ENCODE measurements at regions not wholly inside any gene's neighbourhood (a gene's known extent, or its start where the extent isn't known, plus 50 kb on each side); places are given as distances from the start of the nearest gene placed in this dataset.

GRCh38 chr5:93348231-93348630, 232.8 kb downstream of the NR2F1-AS1 start:
- H2AFZ ChIP-seq (ENCODE audit: control insufficient read depth, low read depth, low read length) = no peak overlapping the region
- TF ChIP-seq SMC3 (IDR thresholded peaks at IDR 0.05; ENCODE audit: borderline replicate concordance, low read length) (no peak), ZBTB11 (CRISPR knock-in tag; IDR thresholded peaks at IDR 0.05) (no peak), TBL1XR1 (IDR thresholded peaks at IDR 0.05; ENCODE audit: low read depth, low read length) (no peak), MAX (IDR thresholded peaks at IDR 0.05; ENCODE audit: low read depth, low read length) (no peak), E2F4 (IDR thresholded peaks at IDR 0.05; ENCODE audit: low read depth, low read length) (no peak), CHD1 (IDR thresholded peaks at IDR 0.05; ENCODE audit: low read depth, low read length) (no peak), RELA (IDR thresholded peaks at IDR 0.05; ENCODE audit: borderline replicate concordance, partially characterized antibody) (no peak), USF2 (IDR thresholded peaks at IDR 0.05; ENCODE audit: borderline replicate concordance, low read depth, low read length) (no peak), MYB (IDR thresholded peaks at IDR 0.05; ENCODE audit: borderline replicate concordance, low read depth, low read length) (no peak), STAT1 (conservative IDR thresholded peaks at IDR 0.05) (no peak), BHLHE40 (IDR thresholded peaks at IDR 0.05; ENCODE audit: borderline replicate concordance in 1 of 2, low read depth in 2 of 2, low read length in 1 of 2) (no peak), RBBP5 (conservative IDR thresholded peaks at IDR 0.05) (no peak), SIN3A (IDR thresholded peaks at IDR 0.05; ENCODE audit: low read depth, low read length) (no peak), KAT2A (conservative IDR thresholded peaks at IDR 0.05; ENCODE audit: control insufficient read depth, low read depth, low read length) (no peak), ATF2 (IDR thresholded peaks at IDR 0.05; ENCODE audit: low read length) (no peak), RUNX3 (IDR thresholded peaks at IDR 0.05; ENCODE audit: low read length) (no peak), CBX3 (IDR thresholded peaks at IDR 0.05; ENCODE audit: borderline replicate concordance, low read depth) (no peak), PBX3 (IDR thresholded peaks at IDR 0.05; ENCODE audit: insufficient replicate concordance, low read depth, low read length) (no peak)

More at GRCh38 chr5:93348231-93348630, 232.8 kb downstream of the NR2F1-AS1 start:
- SMC1A ChIA-PET (ENCODE audit: uncharacterized antibody, unreplicated experiment) = no interaction called here
- no peak overlapping the region for H3K9ac ChIP-seq (ENCODE audit: control insufficient read depth, insufficient read depth, low read length)
- no peak overlapping the region for H3K27ac ChIP-seq (ENCODE audit: control insufficient read depth, insufficient read depth)
- intact Hi-C loops (cut with micrococcal nuclease; ENCODE audit: unreplicated experiment) = no loop called here
- POLR2A ChIA-PET = no interaction called here
- FAIRE-seq (no peak), ATAC-seq (no peak), DNase-seq (ENCODE audit: low read depth, low spot score) (no peak)
- CTCF ChIA-PET = no interaction called here
- H4K20me1 ChIP-seq (ENCODE audit: control insufficient read depth, insufficient read depth) = no peaks in the 10 kb centered on the region
- H3K9me3 ChIP-seq (replicated peaks; ENCODE audit: control insufficient read depth, insufficient read depth, low read length) = no peaks in the 10 kb centered on the region
- H3K36me3 ChIP-seq (ENCODE audit: control insufficient read depth in 2 of 2, insufficient read depth in 2 of 2, low read length in 1 of 2) = no peaks in the 10 kb centered on the region
- BruUV-seq (replicated peaks) = no TSS peak
- H3K4me2 ChIP-seq (ENCODE audit: control insufficient read depth, insufficient read depth) = no peak overlapping the region
- in situ Hi-C loops (cut with MboI) = no loop called here
- no peak overlapping the region for H3K4me3 ChIP-seq
- H3K4me1 ChIP-seq (ENCODE audit: control insufficient read depth, insufficient read depth, low read length) = 0 out of 2 replicates have a peak, but pooled peaks cover 3% of the 10 kb centered on the region
- RAD21 ChIA-PET (ENCODE audit: unreplicated experiment) = no interaction called here
- no peaks in the 10 kb centered on the region; a peak in 1 of 4 replicates for H3K27me3 ChIP-seq (replicated peaks in 1 of 2; ENCODE audit: control insufficient read depth in 2 of 2, insufficient read depth in 2 of 2, low read length in 1 of 2)
- 80% methylated on average over 15 of the region's 15 CpGs for WGBS (ENCODE audit: insufficient coverage, insufficient replicate concordance, low lambda C conversion rate, missing lambda C conversion rate)
- no peaks in the 10 kb centered on the region for H3K79me2 ChIP-seq (ENCODE audit: control insufficient read depth, insufficient read depth, low read length)

All from GM12878 (cell line).